IMR-90 (cell line): ENCODE measurements at regions not wholly inside any gene's neighbourhood (a gene's known extent, or its start where the extent isn't known, plus 50 kb on each side); places are given as distances from the start of the nearest gene placed in this dataset.

Experiments used
- ATAC-seq: fragments of 200-7000 bp; cut with Tn5 transposase; 2 replicates; pipeline ENCODE4 v1.9.1; 2020; ENCODE audit warnings: low read depth, mild to moderate bottlenecking, moderate library complexity
- BruUV-seq: library from RNA; stranded (reverse); fragments of 400-500 nt; replicated peaks from 2 replicates; lab custom pipeline; 2021; lab: Mats Ljungman, UMichigan
- CTCF ChIA-PET: fragments of 300-600 bp; formaldehyde crosslinking; extraction: SDS; loops from one replicate; lab custom pipeline; 2021; ENCODE audit warnings: antibody characterized with exemption; lab: Yijun Ruan, JAX
- POLR2A ChIA-PET: fragments of 300-600 bp; sonication (Branson Sonifier 250); formaldehyde crosslinking; loops from one replicate; lab custom pipeline; 2022; ENCODE audit warnings: antibody characterized with exemption; ENCODE audit not compliant: unreplicated experiment; lab: Charles Lee
- DNase-seq: peaks from one replicate; pipeline ENCODE4 v3.0.0; 2013
- H2AFZ ChIP-seq: replicated peaks from 2 replicates; pipeline ENCODE3; 2013; ENCODE audit warnings: low read length, mild to moderate bottlenecking; ENCODE audit not compliant: poor library complexity
- H2AK5ac ChIP-seq: 2 replicates; pipeline ENCODE4 v1.6.1; 2013; ENCODE audit warnings: low read depth, low read length, inconsistent platforms
- H2AK9ac ChIP-seq: replicated peaks from 2 replicates; pipeline ENCODE3; 2013; ENCODE audit warnings: mild to moderate bottlenecking, low read depth, low read length, moderate library complexity; ENCODE audit not compliant: poor library complexity
- H2BK120ac ChIP-seq: 2 replicates; pipeline ENCODE4 v1.6.1; 2013; ENCODE audit warnings: low read depth, low read length, inconsistent platforms
- H2BK15ac ChIP-seq: 3 replicates; pipeline ENCODE4 v1.6.1; 2013; ENCODE audit warnings: low read depth, low read length, inconsistent platforms
- H2BK20ac ChIP-seq: 2 replicates; pipeline ENCODE4 v1.6.1; 2013; ENCODE audit warnings: low read depth, mild to moderate bottlenecking, inconsistent platforms, low read length, moderate library complexity
- H2BK5ac ChIP-seq: 2 replicates; pipeline ENCODE4 v1.6.1; 2013; ENCODE audit warnings: mild to moderate bottlenecking, low read depth, low read length, inconsistent platforms; ENCODE audit not compliant: poor library complexity, severe bottlenecking
- H3K14ac ChIP-seq: replicated peaks from 2 replicates; pipeline ENCODE4 v1.6.1; 2013; ENCODE audit warnings: low read depth, low read length, inconsistent platforms
- H3K18ac ChIP-seq: 2 replicates; pipeline ENCODE4 v1.6.1; 2013; ENCODE audit warnings: low read depth, low read length, control low read depth
- H3K23ac ChIP-seq: 2 replicates; pipeline ENCODE4 v1.6.1; 2013; ENCODE audit warnings: low read depth, low read length, inconsistent platforms
- H3K27ac ChIP-seq: 2 replicates; pipeline ENCODE4 v1.5.1; 2013; ENCODE audit warnings: mild to moderate bottlenecking, control low read depth, low read length; ENCODE audit not compliant: insufficient read depth
- H3K27me3 ChIP-seq: 2 replicates; pipeline ENCODE4 v1.6.1; 2013; ENCODE audit warnings: low read length; ENCODE audit not compliant: control insufficient read depth, insufficient read depth
- H3K36me3 ChIP-seq: 2 replicates; pipeline ENCODE4 v1.6.1; 2013; ENCODE audit warnings: low read length, mixed read lengths; ENCODE audit not compliant: control insufficient read depth, insufficient read depth
- H3K4ac ChIP-seq: 2 replicates; pipeline ENCODE4 v1.6.1; 2013; ENCODE audit warnings: low read depth, low read length, inconsistent platforms
- H3K4me1 ChIP-seq: 2 replicates; pipeline ENCODE4 v1.6.1; 2013; ENCODE audit warnings: low read length, mixed read lengths; ENCODE audit not compliant: control insufficient read depth, insufficient read depth
- H3K4me2 ChIP-seq: 2 replicates; pipeline ENCODE4 v1.6.1; 2013; ENCODE audit warnings: low read depth, mild to moderate bottlenecking, control low read depth, low read length, moderate library complexity
- H3K4me3 ChIP-seq: 2 replicates; pipeline ENCODE4 v1.5.1; 2013; ENCODE audit warnings: low read depth, mild to moderate bottlenecking, control low read depth, low read length, moderate library complexity; ENCODE audit not compliant: insufficient read depth
- H3K56ac ChIP-seq: 2 replicates; pipeline ENCODE4 v1.6.1; 2013; ENCODE audit warnings: low read length, inconsistent platforms; ENCODE audit not compliant: insufficient read depth; ENCODE audit errors: extremely low read depth
- H3K79me1 ChIP-seq, 2 experiments: 2 replicates each; pipeline ENCODE4 v1.6.1; 2013; ENCODE audit warnings: low read length in 2 of 2, inconsistent platforms in 1 of 2, low read depth in 1 of 2
- H3K9ac ChIP-seq: 2 replicates; pipeline ENCODE4 v1.6.1; 2013; ENCODE audit warnings: low read depth, low read length, control low read depth
- H3K9me1 ChIP-seq: 2 replicates; pipeline ENCODE4 v1.6.1; 2013; ENCODE audit warnings: low read length, inconsistent platforms; ENCODE audit not compliant: insufficient read depth
- H3K9me3 ChIP-seq: 2 replicates; pipeline ENCODE4 v1.6.1; 2013; ENCODE audit warnings: low read length; ENCODE audit not compliant: control insufficient read depth, insufficient read depth
- H4K20me1 ChIP-seq: 2 replicates; pipeline ENCODE4 v1.6.1; 2013; ENCODE audit warnings: low read length, inconsistent platforms; ENCODE audit not compliant: insufficient read depth
- H4K5ac ChIP-seq: 2 replicates; pipeline ENCODE4 v1.6.1; 2013; ENCODE audit warnings: mild to moderate bottlenecking, low read depth, low read length, control low read depth
- H4K8ac ChIP-seq, 2 experiments: 2 replicates each; pipeline ENCODE4 v1.6.1; 2013; ENCODE audit warnings: low read depth in 2 of 2, low read length in 2 of 2, control low read depth in 1 of 2, inconsistent platforms in 1 of 2
- H4K91ac ChIP-seq: 2 replicates; pipeline ENCODE4 v1.6.1; 2013; ENCODE audit warnings: low read depth, low read length, inconsistent platforms; ENCODE audit not compliant: insufficient read depth
- BHLHE40 ChIP-seq: fragments of 150-350 bp; IDR thresholded peaks from 2 replicates; pipeline ENCODE4 v1.6.1; 2016; ENCODE audit warnings: mild to moderate bottlenecking, low read depth, low read length
- MAFK ChIP-seq: IDR thresholded peaks from 2 replicates; pipeline ENCODE4 v1.6.1; 2012; ENCODE audit warnings: low read depth, low read length, improper control_type of control experiment
- WGBS, 2 experiments: methylation state at CpG; one replicate each; pipeline versions ENCODE4 v1.1.5 to v1.1.7; 2013; ENCODE audit warnings: missing lambda C conversion rate in 2 of 2; ENCODE audit not compliant: insufficient read length in 1 of 2; ENCODE audit errors: extremely low coverage in 2 of 2; 5-methylcytosine and 5-hydroxymethylcytosine counted together
- dilution Hi-C: fragments of 300-500 bp; cut with HindIII; formaldehyde crosslinking; loops from one replicate; pipeline ENCODE4 v1.14.3; 2018; ENCODE audit warnings: low sequenced_read_pairs; ENCODE audit not compliant: unreplicated experiment
- in situ Hi-C: fragments of 300-500 bp; cut with MboI; formaldehyde crosslinking; loops from 3 replicates; pipeline ENCODE4 v1.14.3; 2019; ENCODE audit warnings: low sequenced_read_pairs, inconsistent platforms, mixed read lengths
- intact Hi-C: fragments of 100-400 bp; cut with micrococcal nuclease; formaldehyde crosslinking; loops from 2 replicates; pipeline ENCODE4 v1.10.0; 2022

DNA sequence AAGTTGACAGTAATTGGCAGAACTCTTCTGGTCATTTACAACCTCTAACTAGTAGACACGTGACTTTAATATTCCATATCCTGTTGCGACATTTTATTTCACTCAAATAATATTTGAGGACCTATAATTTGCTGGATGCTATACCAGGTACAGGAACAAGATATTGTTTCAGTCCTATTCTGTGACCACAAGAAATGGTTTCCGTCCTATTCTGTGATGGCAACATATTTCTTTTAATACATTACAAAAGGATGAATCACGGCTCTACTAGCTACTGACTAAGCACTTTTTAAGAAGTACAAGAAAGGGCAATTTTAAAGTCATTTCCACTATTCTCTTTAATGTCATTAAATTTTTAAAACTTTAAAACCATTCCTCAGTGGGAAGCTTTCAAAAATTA is 400.2 kb downstream of the CNTN3 start:
- Histone ChIP-seq H4K20me1 (no peaks in the 10 kb centered on the region), H3K4ac (no peak overlapping the region), H4K8ac (no peak overlapping the region), H2AK5ac (no peak overlapping the region), H3K27me3 (no peaks in the 10 kb centered on the region), H4K5ac (no peak overlapping the region), H3K4me1 (no peaks in the 10 kb centered on the region), H3K9ac (no peak overlapping the region), H2BK120ac (no peak overlapping the region), H3K79me1 (no peaks in the 10 kb centered on the region), H2BK5ac (no peak overlapping the region), H3K14ac (no peak overlapping the region), H3K23ac (no peak overlapping the region), H2BK15ac (no peak overlapping the region), H4K91ac (no peak overlapping the region), H3K56ac (no peak overlapping the region), H2AK9ac (no peak overlapping the region), H3K36me3 (no peaks in the 10 kb centered on the region), H2BK20ac (no peak overlapping the region), H3K9me3 (no peaks in the 10 kb centered on the region), H3K9me1 (no peaks in the 10 kb centered on the region), H2AFZ (no peak overlapping the region), H3K27ac (no peak overlapping the region), H3K4me2 (no peak overlapping the region), H3K18ac (no peak overlapping the region), H3K4me3 (no peak overlapping the region)
- POLR2A ChIA-PET: no interaction called here
- no peak for DNase-seq
- ATAC-seq: no peak
- CTCF ChIA-PET: no interaction called here
- TF ChIP-seq BHLHE40 (no peak), MAFK (0 out of 2 replicates have a peak, but pooled peaks have one; percentile 41)
- intact Hi-C loops (no loop called here), in situ Hi-C loops (no loop called here), dilution Hi-C loops (no loop called here)
- BruUV-seq: no TSS peak
- no CpG with 5 or more reads among the region's 4 CpGs for WGBS, 2 experiments
